ENCODE measurements at regions not wholly inside any gene's neighbourhood (a gene's known extent, or its start where the extent isn't known, plus 50 kb on each side); places are given as distances from the start of the nearest gene placed in this dataset.

GRCh38 chr3:6560259-6560658 lies 300.7 kb upstream of the GRM7 start:
- no peak overlapping the region for H3K4me3 ChIP-seq (ENCODE audit: low read length)
- no peak for DNase-seq (ENCODE audit: low read depth)
- no peak for TF ChIP-seq CTCF (conservative IDR thresholded peaks at IDR 0.05; ENCODE audit: low read depth, low read length)

- DNase-seq (ENCODE audit: low read depth) = no peak
- H3K4me3 ChIP-seq (ENCODE audit: low read length) = no peak overlapping the region
- TF ChIP-seq CTCF (conservative IDR thresholded peaks at IDR 0.05; ENCODE audit: low read depth, low read length) = no peak
Measured at GRCh38 chr3:6567241-6567640, 293.7 kb upstream of the GRM7 start.

GRCh38 chr3:6568999-6569493 lies 291.9 kb upstream of the GRM7 start:
- no peak overlapping the region for H3K4me3 ChIP-seq (ENCODE audit: low read length)
- DNase-seq (ENCODE audit: low read depth) = no peak
- no peak for TF ChIP-seq CTCF (conservative IDR thresholded peaks at IDR 0.05; ENCODE audit: low read depth, low read length)

DNA sequence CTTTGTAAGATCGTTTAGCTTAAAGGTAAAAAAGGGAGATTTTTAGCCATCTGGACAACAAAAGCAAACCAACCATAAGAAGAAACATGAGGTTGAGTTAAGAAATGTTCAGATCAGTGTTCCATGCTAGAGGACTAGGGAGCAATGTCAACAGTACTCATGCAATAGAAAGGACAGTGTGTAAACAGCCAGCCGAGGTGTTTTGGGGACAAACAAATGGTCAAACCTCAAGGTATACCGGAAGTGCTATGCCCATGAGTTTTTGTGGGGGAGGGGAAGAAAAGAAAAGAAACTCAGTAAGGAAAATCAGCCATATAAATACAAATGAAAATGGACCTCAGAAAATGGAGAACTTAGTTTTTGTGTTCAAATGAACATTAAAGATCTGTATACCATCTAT lies 289.5 kb upstream of the GRM7 start:
- H3K4me3 ChIP-seq (ENCODE audit: low read length) = no peak overlapping the region
- DNase-seq (ENCODE audit: low read depth) = no peak
- TF ChIP-seq CTCF (conservative IDR thresholded peaks at IDR 0.05; ENCODE audit: low read depth, low read length) = no peak

- DNase-seq (ENCODE audit: low read depth) = no peak
- no peak for TF ChIP-seq CTCF (conservative IDR thresholded peaks at IDR 0.05; ENCODE audit: low read depth, low read length)
- no peak overlapping the region for H3K4me3 ChIP-seq (ENCODE audit: low read length)
Measured at GRCh38 chr3:6577584-6577983, 283.3 kb upstream of the GRM7 start.

- DNase-seq (ENCODE audit: low read depth) = no peak
- TF ChIP-seq CTCF (conservative IDR thresholded peaks at IDR 0.05; ENCODE audit: low read depth, low read length) = no peak
- no peak overlapping the region for H3K4me3 ChIP-seq (ENCODE audit: low read length)
Measured at GRCh38 chr3:6578526-6578925, 282.4 kb upstream of the GRM7 start.

- no peak for DNase-seq (ENCODE audit: low read depth)
- no peak overlapping the region for H3K4me3 ChIP-seq (ENCODE audit: low read length)
- TF ChIP-seq CTCF (conservative IDR thresholded peaks at IDR 0.05; ENCODE audit: low read depth, low read length) = no peak
Measured at GRCh38 chr3:6580808-6581207, 280.1 kb upstream of the GRM7 start.
